Left kidney (tissue), 1 donor: ENCODE measurements at regions not wholly inside any gene's neighbourhood (a gene's known extent, or its start where the extent isn't known, plus 50 kb on each side); places are given as distances from the start of the nearest gene placed in this dataset.
"Not testable (repeated sequence)": the region's sequence is repeated elsewhere in the genome, so short reads cannot be mapped to it uniquely, and the experiment has no call there.

ENCODE experiments used
- DNase-seq: peaks from one replicate; pipeline ENCODE4 v3.0.0-alpha.2; 2013

- no peak for DNase-seq
Measured at GRCh38 chr2:180829261-180829660, 151.1 kb upstream of the UBE2E3 start.

- DNase-seq = no peak
Measured at GRCh38 chr2:180828756-180829155, 151.6 kb upstream of the UBE2E3 start.

GRCh38 chr2:180823546-180824141 is 156.8 kb upstream of the UBE2E3 start:
- DNase-seq = no peak

- no peak for DNase-seq
Measured at GRCh38 chr2:180819106-180819505, 161.3 kb upstream of the UBE2E3 start.

- not testable (repeated sequence) for DNase-seq
Measured at GRCh38 chr2:180818700-180819099, 161.7 kb upstream of the UBE2E3 start.

GRCh38 chr2:180799141-180799540 is 181.3 kb upstream of the UBE2E3 start:
- no peak for DNase-seq

GRCh38 chr2:180790891-180791290 is 189.5 kb upstream of the UBE2E3 start:
- DNase-seq = no peak

- no peak for DNase-seq
Measured at GRCh38 chr2:180787330-180787729, 193.1 kb upstream of the UBE2E3 start.

- no peak for DNase-seq
Measured at GRCh38 chr2:180781276-180781675, 199.1 kb upstream of the UBE2E3 start.

- DNase-seq = no peak
Measured at GRCh38 chr2:180778291-180778690, 202.1 kb upstream of the UBE2E3 start.

GRCh38 chr2:180776921-180777320 is 203.5 kb upstream of the UBE2E3 start:
- no peak for DNase-seq

- DNase-seq = no peak
Measured at GRCh38 chr2:180775711-180776110, 204.7 kb upstream of the UBE2E3 start.

- not testable (repeated sequence) for DNase-seq
Measured at GRCh38 chr2:180765316-180765715, 215.1 kb upstream of the UBE2E3 start.

- DNase-seq = no peak
Measured at GRCh38 chr2:180763263-180763989, 217.0 kb upstream of the UBE2E3 start.

GRCh38 chr2:180761224-180761623 is 219.2 kb upstream of the UBE2E3 start:
- DNase-seq = peak; percentile 5

- no peak for DNase-seq
Measured at GRCh38 chr2:180759631-180760030, 220.8 kb upstream of the UBE2E3 start.

- DNase-seq = no peak
Measured at GRCh38 chr2:180753809-180754761, 226.3 kb upstream of the UBE2E3 start.

GRCh38 chr2:180751306-180751920 is 229.0 kb upstream of the UBE2E3 start:
- DNase-seq = no peak

- no peak for DNase-seq
Measured at GRCh38 chr2:180747728-180748127, 232.7 kb upstream of the UBE2E3 start.

GRCh38 chr2:180743401-180743800 is 237.0 kb upstream of the UBE2E3 start:
- no peak for DNase-seq

- no peak for DNase-seq
Measured at GRCh38 chr2:180742801-180743200, 237.6 kb upstream of the UBE2E3 start.

GRCh38 chr2:180739070-180739469 is 241.3 kb upstream of the UBE2E3 start:
- DNase-seq = no peak
